ENCODE measurements at regions not wholly inside any gene's neighbourhood (a gene's known extent, or its start where the extent isn't known, plus 50 kb on each side); places are given as distances from the start of the nearest gene placed in this dataset.

DNA sequence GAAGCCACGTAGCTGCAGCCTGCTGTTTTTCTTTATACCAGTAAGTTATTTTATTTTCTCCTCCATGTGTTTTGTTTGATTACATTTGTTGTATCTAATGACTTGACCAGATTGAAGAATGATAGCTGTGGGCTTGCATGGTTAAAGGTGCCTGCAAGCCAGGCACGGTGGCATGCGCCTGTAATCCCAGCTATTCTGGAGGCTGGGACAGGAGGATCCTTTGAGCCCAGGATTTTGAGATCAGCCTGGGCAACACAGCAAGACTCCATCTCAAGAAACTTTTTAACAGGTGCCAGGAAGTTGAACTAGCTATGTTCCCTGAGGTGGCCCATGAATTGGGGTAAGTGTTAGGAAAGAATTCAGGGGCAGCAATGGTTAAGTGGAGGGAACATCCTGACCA, 179.4 kb downstream of the IRS1 start:
- TF ChIP-seq EZH2 (IDR thresholded peaks at IDR 0.05; ENCODE audit: low read depth, unreplicated experiment) (no peak), CTCF (conservative IDR thresholded peaks at IDR 0.05; ENCODE audit: low read depth in 2 of 2) (no peak), NANOG (IDR thresholded peaks at IDR 0.05; ENCODE audit: borderline replicate concordance) (no peak), REST (IDR thresholded peaks at IDR 0.05; ENCODE audit: unreplicated experiment) (no peak), ZNF114 (CRISPR knock-in tag; IDR thresholded peaks at IDR 0.05) (no peak), CREB1 (CRISPR knock-in tag; IDR thresholded peaks at IDR 0.05; ENCODE audit: low read depth) (no peak), EZH2phosphoT487 (IDR thresholded peaks at IDR 0.05; ENCODE audit: unreplicated experiment) (no peak), POLR2AphosphoS5 (IDR thresholded peaks at IDR 0.05; ENCODE audit: low read depth) (no peak)
- TF ChIP-seq, protein P1, sequence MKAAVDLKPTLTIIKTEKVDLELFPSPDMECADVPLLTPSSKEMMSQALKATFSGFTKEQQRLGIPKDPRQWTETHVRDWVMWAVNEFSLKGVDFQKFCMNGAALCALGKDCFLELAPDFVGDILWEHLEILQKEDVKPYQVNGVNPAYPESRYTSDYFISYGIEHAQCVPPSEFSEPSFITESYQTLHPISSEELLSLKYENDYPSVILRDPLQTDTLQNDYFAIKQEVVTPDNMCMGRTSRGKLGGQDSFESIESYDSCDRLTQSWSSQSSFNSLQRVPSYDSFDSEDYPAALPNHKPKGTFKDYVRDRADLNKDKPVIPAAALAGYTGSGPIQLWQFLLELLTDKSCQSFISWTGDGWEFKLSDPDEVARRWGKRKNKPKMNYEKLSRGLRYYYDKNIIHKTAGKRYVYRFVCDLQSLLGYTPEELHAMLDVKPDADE (IDR thresholded peaks at IDR 0.05): no peak
